Activated effector memory CD4-positive, alpha-beta T cell treated with anti-CD3 and anti-CD28 coated beads, Interleukin-2, amount 50 U/mL, for 16 hours (primary cell): ENCODE measurements at regions not wholly inside any gene's neighbourhood (a gene's known extent, or its start where the extent isn't known, plus 50 kb on each side); places are given as distances from the start of the nearest gene placed in this dataset.
"Not testable (repeated sequence)": the region's sequence is repeated elsewhere in the genome, so short reads cannot be mapped to it uniquely, and the experiment has no call there.

Experiments used
- DNase-seq: peaks from one replicate; pipeline ENCODE4 v3.0.0-alpha.2; 2020

- not testable (repeated sequence) for DNase-seq
Measured at GRCh38 chr13:109268492-109268891, 517.9 kb downstream of the IRS2 start.

- not testable (repeated sequence) for DNase-seq
Measured at GRCh38 chr13:109267400-109267799, 519.0 kb downstream of the IRS2 start.

- not testable (repeated sequence) for DNase-seq
Measured at GRCh38 chr13:109265438-109265742, 521.0 kb downstream of the IRS2 start.

- DNase-seq, result not testable (repeated sequence)
Measured at GRCh38 chr13:109264603-109265437, 521.6 kb downstream of the IRS2 start.

GRCh38 chr13:109257761-109258157 is 528.6 kb downstream of the IRS2 start:
- not testable (repeated sequence) for DNase-seq
